Suprapubic skin (tissue), 4 donors: ENCODE measurements at regions not wholly inside any gene's neighbourhood (a gene's known extent, or its start where the extent isn't known, plus 50 kb on each side); places are given as distances from the start of the nearest gene placed in this dataset.

Source experiments
- DNase-seq, 2 donors: peaks; one replicate each; pipeline ENCODE4 v3.0.0-alpha.2; 2019; ENCODE audit warnings: low spot score in 2 of 2
- H3K27ac ChIP-seq: fragments of 200-600 bp; sonication (generic); one replicate; pipeline ENCODE4 v1.5.1; 2019
- H3K27me3 ChIP-seq: fragments of 200-600 bp; sonication (generic); one replicate; pipeline ENCODE4 v1.5.1; 2019
- H3K36me3 ChIP-seq: fragments of 200-600 bp; sonication (generic); one replicate; pipeline ENCODE4 v1.5.1; 2019
- H3K4me1 ChIP-seq: fragments of 200-600 bp; sonication (generic); one replicate; pipeline ENCODE4 v1.5.1; 2019
- H3K4me3 ChIP-seq: fragments of 200-600 bp; sonication (generic); one replicate; pipeline ENCODE4 v1.5.1; 2019; ENCODE audit warnings: mild to moderate bottlenecking
- H3K9me3 ChIP-seq: fragments of 200-600 bp; sonication (generic); one replicate; pipeline ENCODE4 v1.5.1; 2019
- EP300 ChIP-seq: sonication (generic); formaldehyde crosslinking; IDR thresholded peaks from one replicate; pipeline ENCODE4 v1.6.1; 2017; ENCODE audit warnings: antibody characterized with exemption
- POLR2A ChIP-seq, 2 donors: fragments of 450-650 bp; IDR thresholded peaks; one replicate each; pipeline ENCODE4 v1.6.1; 2017; ENCODE audit warnings: antibody characterized with exemption in 2 of 2, mild to moderate bottlenecking in 2 of 2, moderate library complexity in 2 of 2
- POLR2AphosphoS5 ChIP-seq, 3 donors: sonication (generic); formaldehyde crosslinking; IDR thresholded peaks; one replicate each; pipeline ENCODE4 v1.6.1; 2017; ENCODE audit warnings: antibody characterized with exemption in 3 of 3
- WGBS: methylation state at CpG from one replicate; pipeline ENCODE4 v1.1.5; 2018; 5-methylcytosine and 5-hydroxymethylcytosine counted together
- TF ChIP-seq, protein P1 (sequence below), 2 donors: fragments of 200-600 bp in 1 of 2; fragments of 450-650 bp in 1 of 2; sonication (generic) in 1 of 2; IDR thresholded peaks; one replicate each; pipeline ENCODE4 v1.5.1; 2016 to 2019; ENCODE audit warnings: antibody characterized with exemption in 2 of 2, mild to moderate bottlenecking in 1 of 2, moderate library complexity in 1 of 2

- H3K4me1 ChIP-seq, result peaks cover 39% of the 10 kb centered on the region
- WGBS, result 57% methylated on average over 7 of the region's 7 CpGs
- no peaks in the 10 kb centered on the region for H3K9me3 ChIP-seq
- H3K27me3 ChIP-seq, result no peaks in the 10 kb centered on the region
- H3K27ac ChIP-seq, result peak overlapping the region; percentile 81
- no peak for DNase-seq
- no peak overlapping the region for H3K4me3 ChIP-seq
- TF ChIP-seq POLR2A (IDR thresholded peaks at IDR 0.05) (no peak), EP300 (no peak), POLR2AphosphoS5 (IDR thresholded peaks at IDR 0.05) (no peak)
- TF ChIP-seq, protein P1, sequence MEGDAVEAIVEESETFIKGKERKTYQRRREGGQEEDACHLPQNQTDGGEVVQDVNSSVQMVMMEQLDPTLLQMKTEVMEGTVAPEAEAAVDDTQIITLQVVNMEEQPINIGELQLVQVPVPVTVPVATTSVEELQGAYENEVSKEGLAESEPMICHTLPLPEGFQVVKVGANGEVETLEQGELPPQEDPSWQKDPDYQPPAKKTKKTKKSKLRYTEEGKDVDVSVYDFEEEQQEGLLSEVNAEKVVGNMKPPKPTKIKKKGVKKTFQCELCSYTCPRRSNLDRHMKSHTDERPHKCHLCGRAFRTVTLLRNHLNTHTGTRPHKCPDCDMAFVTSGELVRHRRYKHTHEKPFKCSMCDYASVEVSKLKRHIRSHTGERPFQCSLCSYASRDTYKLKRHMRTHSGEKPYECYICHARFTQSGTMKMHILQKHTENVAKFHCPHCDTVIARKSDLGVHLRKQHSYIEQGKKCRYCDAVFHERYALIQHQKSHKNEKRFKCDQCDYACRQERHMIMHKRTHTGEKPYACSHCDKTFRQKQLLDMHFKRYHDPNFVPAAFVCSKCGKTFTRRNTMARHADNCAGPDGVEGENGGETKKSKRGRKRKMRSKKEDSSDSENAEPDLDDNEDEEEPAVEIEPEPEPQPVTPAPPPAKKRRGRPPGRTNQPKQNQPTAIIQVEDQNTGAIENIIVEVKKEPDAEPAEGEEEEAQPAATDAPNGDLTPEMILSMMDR (IDR thresholded peaks at IDR 0.05), result no peak
- H3K36me3 ChIP-seq, result no peaks in the 10 kb centered on the region
These were observed 96.7 kb upstream of the XYLT1 start for GRCh38 chr16:17567455-17567854.

DNA sequence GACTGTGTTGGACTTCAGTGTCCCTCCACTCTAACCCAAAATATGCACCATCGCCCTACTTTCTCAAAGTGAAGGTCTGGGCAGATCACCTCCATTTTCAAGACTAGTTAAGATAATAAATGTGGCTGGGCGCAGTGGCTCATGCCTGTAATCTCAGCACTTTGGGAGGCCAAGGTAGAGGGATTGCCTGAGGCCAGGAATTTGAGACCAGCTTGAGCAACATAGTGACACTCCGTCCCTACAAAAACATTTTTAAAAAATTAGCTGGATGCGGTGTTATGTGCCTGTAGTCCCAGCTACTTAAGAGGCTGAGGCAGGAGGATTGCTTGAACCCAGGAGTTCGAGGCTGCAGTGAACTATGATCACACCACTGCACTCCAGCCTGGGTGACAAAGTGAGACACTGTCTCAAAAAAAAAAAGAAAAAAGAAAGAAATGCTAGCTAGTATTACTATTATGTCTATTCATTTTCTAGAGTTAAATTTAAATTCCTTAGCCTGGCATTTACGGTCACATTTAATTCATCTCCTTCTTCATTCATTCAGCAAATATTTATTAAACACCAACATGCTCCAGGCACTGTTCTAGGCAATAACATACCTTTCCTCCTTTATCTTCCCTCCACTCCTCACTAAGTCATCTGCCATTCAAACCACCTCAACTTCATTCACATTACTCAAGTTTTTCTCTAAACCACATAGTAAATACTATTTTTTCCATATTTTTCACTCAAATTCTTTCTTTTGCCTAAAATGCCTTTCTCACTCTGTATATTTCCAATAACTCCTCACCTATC lies 96.1 kb upstream of the XYLT1 start:
- peaks cover 39% of the 10 kb centered on the region for H3K4me1 ChIP-seq
- no peak for DNase-seq
- no peak overlapping the region for H3K4me3 ChIP-seq
- TF ChIP-seq, protein P1 (IDR thresholded peaks at IDR 0.05), result no peak
- TF ChIP-seq POLR2AphosphoS5 (IDR thresholded peaks at IDR 0.05) (no peak), POLR2A (IDR thresholded peaks at IDR 0.05) (no peak), EP300 (no peak)
- no peaks in the 10 kb centered on the region for H3K36me3 ChIP-seq
- no peaks in the 10 kb centered on the region for H3K9me3 ChIP-seq
- H3K27ac ChIP-seq, result peak overlapping the region; percentile 81
- H3K27me3 ChIP-seq, result no peaks in the 10 kb centered on the region
- WGBS, result 57% methylated on average over 6 of the region's 6 CpGs

DNA sequence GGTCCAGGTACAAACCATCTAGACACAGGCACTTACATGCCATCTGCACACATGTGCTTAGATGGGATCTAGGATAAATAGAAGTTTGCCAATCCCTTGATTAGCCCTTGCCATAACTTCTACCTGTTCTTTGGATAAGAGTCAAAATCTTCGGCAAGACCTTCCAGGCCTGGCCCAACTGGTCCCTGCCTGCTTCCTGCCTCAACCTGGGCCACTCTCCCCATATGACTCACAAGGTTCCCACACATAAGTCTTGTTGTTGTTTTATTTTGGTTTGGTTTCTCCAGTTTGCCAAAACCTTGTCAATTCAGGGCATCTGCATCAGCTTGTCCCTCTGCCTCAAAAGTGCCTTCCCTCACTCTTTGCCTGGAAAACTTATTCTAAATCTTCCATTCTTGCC lies 95.3 kb upstream of the XYLT1 start:
- no peaks in the 10 kb centered on the region for H3K9me3 ChIP-seq
- H3K27ac ChIP-seq, result peak overlapping the region; percentile 81
- no peaks in the 10 kb centered on the region for H3K27me3 ChIP-seq
- peaks cover 39% of the 10 kb centered on the region for H3K4me1 ChIP-seq
- no peaks in the 10 kb centered on the region for H3K36me3 ChIP-seq
- DNase-seq, result no peak
- H3K4me3 ChIP-seq, result no peak overlapping the region
- TF ChIP-seq POLR2AphosphoS5 (IDR thresholded peaks at IDR 0.05), result no peak
- TF ChIP-seq EP300, result no peak
- TF ChIP-seq, protein P1 (IDR thresholded peaks at IDR 0.05), result no peak
- no peak for TF ChIP-seq POLR2A (IDR thresholded peaks at IDR 0.05)
- WGBS, result 45% methylated on average over 1 of the region's 1 CpG

DNA sequence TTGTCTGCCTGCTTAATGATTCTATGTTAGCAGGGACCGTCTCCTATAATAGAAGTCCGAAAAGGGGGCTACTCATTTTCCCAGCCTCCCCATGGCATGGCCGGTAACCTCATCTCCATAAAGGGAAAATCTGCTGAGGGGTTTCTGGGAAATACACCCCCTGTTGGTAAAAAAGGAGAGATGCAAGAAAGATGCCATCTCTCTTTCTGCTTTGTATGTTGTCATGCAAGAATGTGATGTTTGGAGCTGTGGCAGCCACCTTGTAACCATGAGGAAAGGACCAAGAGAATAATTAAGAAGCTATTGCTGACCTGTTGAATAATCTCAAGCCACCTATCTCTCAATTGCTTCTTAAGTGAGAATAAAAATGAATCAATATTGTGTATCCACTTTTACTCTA lies 94.8 kb upstream of the XYLT1 start:
- 95% methylated on average over 3 of the region's 3 CpGs for WGBS
- no peaks in the 10 kb centered on the region for H3K36me3 ChIP-seq
- H3K9me3 ChIP-seq, result no peaks in the 10 kb centered on the region
- H3K27me3 ChIP-seq, result no peaks in the 10 kb centered on the region
- DNase-seq, result no peak
- H3K27ac ChIP-seq, result peak overlapping the region; percentile 36
- H3K4me3 ChIP-seq, result no peak overlapping the region
- TF ChIP-seq, protein P1 (IDR thresholded peaks at IDR 0.05), result no peak
- TF ChIP-seq POLR2AphosphoS5 (IDR thresholded peaks at IDR 0.05), result no peak
- peaks cover 39% of the 10 kb centered on the region for H3K4me1 ChIP-seq

DNA sequence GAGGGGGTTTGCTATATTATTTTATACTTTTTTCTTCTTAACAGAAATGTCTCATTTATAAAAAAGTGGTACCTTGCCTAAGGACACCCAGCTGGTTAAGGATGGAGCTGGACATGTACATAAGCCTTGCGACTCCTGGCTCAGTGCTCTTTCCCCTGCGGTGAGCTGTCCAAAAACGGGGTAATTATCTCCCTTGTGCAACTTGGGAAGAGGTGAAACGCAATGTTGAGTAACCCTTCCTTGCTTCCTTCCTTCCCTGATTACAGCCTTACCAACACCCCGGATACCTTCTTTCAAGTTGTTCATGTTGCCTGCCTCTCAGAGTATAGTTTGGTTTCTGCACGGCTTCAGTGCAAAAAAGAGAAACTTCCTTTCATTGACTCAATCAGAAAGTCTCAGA lies 94.1 kb upstream of the XYLT1 start:
- whole genome bisulfite sequencing, result 46% methylated on average over 6 of the region's 6 CpGs
- Histone ChIP-seq H3K27ac (peak overlapping the region; percentile 24), H3K36me3 (no peaks in the 10 kb centered on the region), H3K4me1 (peaks cover 39% of the 10 kb centered on the region), H3K4me3 (no peak overlapping the region), H3K27me3 (no peaks in the 10 kb centered on the region), H3K9me3 (no peaks in the 10 kb centered on the region)
- TF ChIP-seq POLR2AphosphoS5 (IDR thresholded peaks at IDR 0.05) (no peak), POLR2A (IDR thresholded peaks at IDR 0.05) (no peak), EP300 (no peak)
- TF ChIP-seq, protein P1 (IDR thresholded peaks at IDR 0.05), result no peak
- DNase-seq, result no peak
